NOMO-1 (cell line): ENCODE measurements at regions not wholly inside any gene's neighbourhood (a gene's known extent, or its start where the extent isn't known, plus 50 kb on each side); places are given as distances from the start of the nearest gene placed in this dataset.

Source experiments
- DNase-seq, 2 experiments: peaks; one replicate each; lab custom pipeline; 2025; ENCODE audit not compliant: unreplicated experiment in 2 of 2; lab: John Stamatoyannopoulos, UW

GRCh38 chr4:62923783-62924182, 1485.5 kb downstream of the TECRL start:
- no peak for DNase-seq

DNA sequence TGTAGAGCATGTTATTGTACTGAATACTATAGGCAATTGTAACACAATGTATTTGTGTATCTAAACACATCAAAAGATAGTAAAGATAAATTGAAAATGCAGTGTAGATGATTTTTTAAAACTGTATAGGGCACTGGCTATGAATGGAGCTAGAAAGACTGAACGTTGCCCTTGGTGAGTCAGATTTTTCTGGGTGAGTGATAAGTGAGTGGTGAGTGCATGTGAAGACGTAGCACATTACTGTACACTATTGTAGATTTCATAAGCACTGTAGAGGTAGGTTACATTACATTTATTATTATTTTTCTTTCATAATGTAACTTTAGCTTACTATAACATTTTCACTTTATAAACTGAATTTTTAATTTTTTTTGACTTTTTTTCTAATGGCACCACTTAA, 1491.6 kb downstream of the TECRL start:
- no peak for DNase-seq

DNA sequence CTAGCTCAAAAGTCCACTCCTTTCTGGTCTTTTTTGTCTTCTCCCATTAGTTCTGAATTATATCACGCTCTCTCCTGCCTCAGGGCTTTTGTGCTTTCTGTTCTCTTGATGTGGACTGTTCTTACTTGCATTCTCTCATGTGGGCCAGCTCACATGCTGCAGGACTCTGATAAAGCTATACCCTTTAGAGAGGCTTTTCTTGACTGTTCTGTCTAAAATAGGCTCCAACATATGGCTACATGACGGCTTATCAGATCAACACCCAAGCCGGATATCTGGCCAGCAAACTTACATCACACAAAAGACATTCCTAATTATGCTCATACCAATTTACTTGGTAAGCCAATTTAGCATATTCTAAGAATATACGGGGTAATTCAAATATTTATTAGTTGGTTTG, 1494.5 kb downstream of the TECRL start:
- no peak for DNase-seq

DNA sequence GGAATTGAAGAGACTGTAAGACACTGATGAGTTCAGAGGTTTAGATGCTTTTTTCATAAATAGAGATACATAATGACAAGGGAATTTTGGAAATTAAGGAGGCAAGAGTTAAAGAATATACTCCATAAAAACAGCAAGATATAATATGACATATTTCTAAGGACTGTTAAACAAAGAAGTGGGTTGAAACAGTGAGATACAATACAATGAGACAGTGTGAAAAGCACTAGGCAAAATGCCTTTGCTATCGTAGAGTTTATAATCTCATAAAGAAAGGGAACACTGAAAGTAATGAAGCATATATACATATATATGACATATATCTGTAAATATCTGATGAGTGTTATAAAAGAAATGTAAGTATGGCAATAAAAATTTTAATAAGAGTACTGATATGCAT, 1496.2 kb downstream of the TECRL start:
- DNase-seq: no peak

DNA sequence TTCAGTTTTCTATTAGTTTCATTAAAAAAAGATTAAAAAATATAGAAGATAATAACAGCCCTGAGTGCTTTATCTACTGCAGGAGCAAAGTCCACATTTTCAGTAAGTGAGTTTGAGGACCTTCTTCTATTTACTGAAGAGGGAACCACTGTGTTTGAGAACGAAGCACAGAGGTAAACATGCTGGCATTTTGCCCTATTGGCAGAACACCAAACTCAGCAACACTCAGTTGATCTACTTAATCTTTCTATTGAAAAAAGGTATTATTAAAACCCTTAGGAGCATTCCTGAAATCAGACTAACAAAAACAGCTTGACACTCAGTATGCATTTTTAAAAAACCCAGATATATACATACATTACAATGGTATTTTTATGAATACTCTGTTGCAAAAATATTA, 1496.7 kb downstream of the TECRL start:
- no peak for DNase-seq

- no peak for DNase-seq
Observed at GRCh38 chr4:62909238-62909637, 1500.0 kb downstream of the TECRL start.

DNA sequence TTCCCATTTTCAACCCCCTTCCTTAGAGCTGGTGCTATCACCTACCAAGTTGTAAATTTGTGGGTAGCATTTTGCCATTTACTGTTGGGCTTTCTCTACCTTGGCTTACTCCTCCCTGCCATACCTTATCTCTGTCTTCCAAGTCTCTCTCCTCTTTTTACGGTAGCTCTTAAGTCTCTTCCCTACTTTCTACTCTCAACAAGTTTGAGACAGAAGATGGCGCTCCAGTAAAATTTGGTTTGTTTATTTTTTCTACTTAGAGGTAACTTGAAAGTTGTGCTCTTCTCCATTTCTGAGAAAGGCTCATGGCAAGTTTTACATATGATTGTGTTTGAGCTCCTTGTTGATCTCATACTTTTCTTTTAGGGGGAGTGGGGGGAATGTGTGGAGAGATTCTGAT, 1508.1 kb downstream of the TECRL start:
- DNase-seq: no peak

- DNase-seq: no peak
Observed at GRCh38 chr4:62899646-62900364, 1509.4 kb downstream of the TECRL start.

GRCh38 chr4:62898115-62898514, 1511.1 kb downstream of the TECRL start:
- no peak for DNase-seq

- DNase-seq: no peak
Observed at GRCh38 chr4:62896721-62897120, 1512.5 kb downstream of the TECRL start.

- DNase-seq: no peak
Observed at GRCh38 chr4:62881901-62882300, 1527.3 kb downstream of the TECRL start.

DNA sequence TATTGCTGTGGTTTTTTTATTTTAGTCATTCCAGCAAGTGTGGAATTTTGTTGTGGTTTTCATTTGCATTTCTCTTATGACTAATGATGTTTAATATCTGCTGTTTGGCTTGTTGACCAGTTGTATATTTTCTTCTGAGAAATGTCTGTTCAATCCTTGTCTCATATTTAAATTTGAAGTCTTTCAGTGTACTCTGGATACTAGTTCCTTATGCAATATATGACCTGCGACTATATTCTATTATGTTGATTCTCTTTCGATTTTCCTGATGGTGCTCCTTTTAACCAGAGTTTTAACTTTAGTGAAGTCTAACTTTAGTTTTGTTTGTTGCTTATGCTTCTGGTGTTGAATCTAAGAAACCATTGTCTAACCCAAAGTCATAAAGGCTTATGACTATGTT, 1528.0 kb downstream of the TECRL start:
- no peak for DNase-seq

DNA sequence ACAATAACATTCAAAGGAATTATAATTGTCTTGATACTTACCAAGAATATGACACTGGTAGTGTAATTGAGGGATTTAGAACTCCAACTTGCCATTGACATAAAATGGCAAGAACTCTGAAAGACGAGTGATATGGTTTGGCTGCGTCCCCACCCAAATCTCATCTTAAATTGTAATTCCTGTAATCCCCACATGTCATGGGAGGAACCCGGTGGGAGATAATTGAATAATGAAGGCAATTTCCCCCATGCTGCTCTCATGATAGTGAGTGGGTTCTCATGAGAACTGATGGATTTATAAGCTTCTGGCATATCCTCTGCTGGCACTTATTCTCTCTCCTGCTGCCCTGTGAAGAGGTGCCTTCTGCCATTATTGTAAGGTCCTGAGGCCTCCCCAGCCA, 1536.4 kb downstream of the TECRL start:
- no peak for DNase-seq

DNA sequence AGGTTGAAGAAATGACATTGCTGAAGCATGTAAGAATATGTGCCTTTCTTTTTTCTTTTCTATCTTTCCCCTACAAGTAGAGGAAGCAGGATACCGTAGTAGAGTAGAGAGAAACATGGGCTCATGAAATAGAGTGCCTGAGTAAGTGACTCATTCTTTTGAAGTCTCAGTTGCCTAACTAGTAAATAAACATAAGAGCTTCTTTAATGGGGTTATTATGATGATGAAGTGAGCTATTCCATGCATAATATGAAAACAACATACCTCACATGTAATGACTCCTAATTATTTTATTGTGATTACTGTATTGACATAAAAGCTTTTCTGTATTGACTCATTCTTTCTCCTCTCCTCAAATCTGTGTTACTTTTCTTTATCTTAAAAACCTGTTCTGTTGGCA, 1538.2 kb downstream of the TECRL start:
- DNase-seq: no peak

DNA sequence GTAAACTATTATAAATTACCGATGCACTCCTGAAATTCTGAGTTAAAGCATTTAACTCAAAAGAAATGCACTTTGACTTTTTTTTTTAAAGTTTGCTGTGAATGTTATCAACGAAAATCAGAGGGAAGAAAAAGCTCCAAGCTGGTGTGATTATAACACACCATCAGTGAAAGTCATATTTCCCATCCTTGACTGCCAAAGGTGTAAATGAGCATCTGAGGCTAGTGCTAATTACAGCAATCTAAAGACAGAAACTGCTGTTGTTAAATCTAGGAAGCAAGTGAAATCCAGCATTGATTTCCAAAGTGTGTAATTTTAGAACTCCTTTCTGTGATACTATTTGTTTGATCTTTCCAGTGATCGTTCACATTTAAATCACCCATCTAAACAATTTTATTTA, 1538.8 kb downstream of the TECRL start:
- DNase-seq: no peak

GRCh38 chr4:62865261-62865660, 1544.0 kb downstream of the TECRL start:
- DNase-seq: no peak

DNA sequence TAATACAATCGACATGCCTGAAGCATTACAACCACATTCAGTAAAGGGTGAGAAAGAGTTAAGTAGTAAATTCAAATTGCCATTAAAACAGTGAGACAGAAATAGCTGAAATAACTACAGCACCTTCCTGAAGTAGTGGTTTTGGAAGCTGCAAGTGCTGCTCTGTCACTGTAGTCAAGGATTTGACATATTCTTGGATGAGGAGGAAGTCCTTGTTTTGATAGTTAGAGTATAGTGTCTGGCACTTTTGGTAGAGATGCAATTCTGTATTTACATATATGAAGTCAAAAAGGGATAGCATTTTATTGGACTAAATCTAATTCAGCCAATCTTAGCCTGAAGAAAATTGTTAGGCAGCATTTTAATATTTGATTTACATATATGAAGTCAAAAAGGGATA, 1559.6 kb downstream of the TECRL start:
- no peak for DNase-seq

- no peak for DNase-seq
Observed at GRCh38 chr4:62835631-62836030, 1573.6 kb downstream of the TECRL start.

GRCh38 chr4:62822306-62822705, 1586.9 kb downstream of the TECRL start:
- no peak for DNase-seq

GRCh38 chr4:62816566-62816965, 1592.7 kb downstream of the TECRL start:
- DNase-seq: no peak

- peak; percentile 22 to 43 for DNase-seq
Observed at GRCh38 chr4:62814510-62815047, 1594.7 kb downstream of the TECRL start.

- no peak for DNase-seq
Observed at GRCh38 chr4:62806816-62807215, 1602.4 kb downstream of the TECRL start.

GRCh38 chr4:62804075-62804474, 1603.9 kb downstream of the ADGRL3 start:
- DNase-seq: no peak
